ENCODE measurements at regions not wholly inside any gene's neighbourhood (a gene's known extent, or its start where the extent isn't known, plus 50 kb on each side); places are given as distances from the start of the nearest gene placed in this dataset.

- TF ChIP-seq CTCF (IDR thresholded peaks at IDR 0.05; ENCODE audit: insufficient read depth, low read length) (no peak), GABPA (IDR thresholded peaks at IDR 0.05; ENCODE audit: low read depth) (no peak), POLR2AphosphoS5 (IDR thresholded peaks at IDR 0.05; ENCODE audit: low read depth) (no peak), REST (IDR thresholded peaks at IDR 0.05; ENCODE audit: insufficient replicate concordance, low read depth) (no peak)
These were observed 62.2 kb upstream of the KIF13A start for GRCh38 chr6:18049646-18050045.

All from HL-60 (cell line).